H1 (cell line): ENCODE measurements at regions not wholly inside any gene's neighbourhood (a gene's known extent, or its start where the extent isn't known, plus 50 kb on each side); places are given as distances from the start of the nearest gene placed in this dataset.

Source experiments
- CEBPB ChIP-seq: IDR thresholded peaks from 2 replicates; pipeline ENCODE4 v1.6.1; 2012; ENCODE audit warnings: low read depth, low read length
- CHD7 ChIP-seq: fragments of 300-600 bp; sonication (generic); IDR thresholded peaks from 2 replicates; pipeline ENCODE4 v1.7.1; 2012; ENCODE audit warnings: low read length, moderate library complexity, mild to moderate bottlenecking, inconsistent platforms; ENCODE audit not compliant: insufficient replicate concordance
- CTCF ChIP-seq, 3 experiments: IDR thresholded peaks; 1 replicate in 2 of 3; 2 replicates in 1 of 3; pipeline versions ENCODE4 v1.5.1 to v1.6.1; 2011; ENCODE audit warnings: low read length in 3 of 3, mild to moderate bottlenecking in 3 of 3, inconsistent platforms in 2 of 3, low read depth in 1 of 3, moderate library complexity in 1 of 3; ENCODE audit not compliant: insufficient read depth in 1 of 3; ENCODE audit errors: control extremely low read depth in 1 of 3
- EGR1 ChIP-seq: IDR thresholded peaks from 2 replicates; pipeline ENCODE4 v1.6.1; 2011; ENCODE audit warnings: low read depth, low read length, borderline replicate concordance
- EP300 ChIP-seq, 2 experiments: IDR thresholded peaks; 1 replicate in 1 of 2; 2 replicates in 1 of 2; pipeline ENCODE4 v1.6.1; 2011 to 2012; ENCODE audit warnings: low read depth in 2 of 2, low read length in 2 of 2, mild to moderate bottlenecking in 2 of 2, borderline replicate concordance in 1 of 2, inconsistent platforms in 1 of 2, moderate library complexity in 1 of 2
- EZH2 ChIP-seq: fragments of 200-600 bp; sonication (generic); IDR thresholded peaks from 2 replicates; pipeline ENCODE4 v1.7.1; 2012; ENCODE audit warnings: low read depth, mild to moderate bottlenecking, moderate library complexity, low read length, inconsistent platforms; ENCODE audit not compliant: severe bottlenecking
- TAF7 ChIP-seq: optimal IDR thresholded peaks from 2 replicates; pipeline ENCODE3; 2011; ENCODE audit warnings: low read depth, mild to moderate bottlenecking, inconsistent platforms, low read length, moderate library complexity, borderline replicate concordance
- TEAD4 ChIP-seq: IDR thresholded peaks from 2 replicates; pipeline ENCODE4 v1.6.1; 2012; ENCODE audit warnings: low read depth, low read length, inconsistent platforms, mixed read lengths

GRCh38 chr11:114826910-114827442 is 148.6 kb downstream of the NXPE2 start (continued):
- TF ChIP-seq CHD7: no peak
- TF ChIP-seq TAF7: no peak
- no peak for TF ChIP-seq CEBPB
- no peak for TF ChIP-seq EZH2
- TF ChIP-seq TEAD4: no peak
- no peak for TF ChIP-seq EGR1
- TF ChIP-seq CTCF (IDR thresholded peaks at IDR 0.05; ENCODE audit: control extremely low read depth in 1 of 3, insufficient read depth in 1 of 3, low read depth in 1 of 3, low read length in 3 of 3): no peak
- TF ChIP-seq EP300 (IDR thresholded peaks at IDR 0.05; ENCODE audit: borderline replicate concordance in 1 of 2, low read depth in 2 of 2, low read length in 2 of 2): no peak
